H1 (cell line): ENCODE measurements at regions not wholly inside any gene's neighbourhood (a gene's known extent, or its start where the extent isn't known, plus 50 kb on each side); places are given as distances from the start of the nearest gene placed in this dataset.
A peak's percentile ranks its signal among the peaks of the same experiment; 100 is the strongest.

Source experiments
- CTCF ChIA-PET: fragments of 300-600 bp; sonication (Branson Sonifier 250); formaldehyde crosslinking; loops from one replicate; lab custom pipeline; 2021; ENCODE audit not compliant: partially characterized antibody; lab: Charles Lee
- POLR2A ChIA-PET: fragments of 300-600 bp; sonication (Branson Sonifier 250); formaldehyde crosslinking; loops from one replicate; lab custom pipeline; 2021; ENCODE audit warnings: inconsistent platforms; ENCODE audit not compliant: partially characterized antibody; lab: Charles Lee
- DNase-seq, 2 experiments: peaks; one replicate each; pipeline versions ENCODE4 v3.0.0 to v3.0.0-alpha.2; 2010 to 2022; ENCODE audit warnings: low spot score in 2 of 2, low read depth in 1 of 2, mixed read lengths in 1 of 2
- FAIRE-seq: peaks from 2 replicates; lab custom pipeline; 2011; peaks lifted over from hg19 to GRCh38; lab: Jason Lieb, UNC
- H2AFZ ChIP-seq: 2 replicates; pipeline ENCODE4 v1.8.1; 2012; ENCODE audit warnings: low read length, inconsistent platforms
- H2AK5ac ChIP-seq: 2 replicates; pipeline ENCODE4 v1.6.1; 2013; ENCODE audit warnings: low read depth, low read length
- H2BK120ac ChIP-seq: replicated peaks from 2 replicates; pipeline ENCODE3; 2013; ENCODE audit warnings: low read depth, low read length, inconsistent platforms
- H2BK12ac ChIP-seq: 2 replicates; pipeline ENCODE4 v1.6.1; 2013; ENCODE audit warnings: low read depth, low read length
- H2BK15ac ChIP-seq: 2 replicates; pipeline ENCODE4 v1.6.1; 2013; ENCODE audit warnings: low read length
- H2BK20ac ChIP-seq: 2 replicates; pipeline ENCODE4 v1.6.1; 2013; ENCODE audit warnings: low read length
- H2BK5ac ChIP-seq: 2 replicates; pipeline ENCODE4 v1.6.1; 2013; ENCODE audit warnings: low read depth, low read length
- H3K14ac ChIP-seq: 2 replicates; pipeline ENCODE4 v1.6.1; 2013; ENCODE audit warnings: inconsistent platforms; ENCODE audit not compliant: insufficient read length
- H3K18ac ChIP-seq: 2 replicates; pipeline ENCODE4 v1.6.1; 2013; ENCODE audit warnings: low read length; ENCODE audit errors: extremely low read depth
- H3K23ac ChIP-seq: 2 replicates; pipeline ENCODE4 v1.6.1; 2013; ENCODE audit warnings: inconsistent platforms; ENCODE audit not compliant: insufficient read length
- H3K23me2 ChIP-seq: 2 replicates; pipeline ENCODE4 v1.6.1; 2013; ENCODE audit warnings: low read depth, low read length
- H3K27ac ChIP-seq: 2 replicates; pipeline ENCODE4 v1.6.1; 2011; ENCODE audit warnings: low read depth, low read length, inconsistent platforms
- H3K27me3 ChIP-seq, 4 experiments: replicated peaks in 1 of 4; 1 replicate in 1 of 4; 2 replicates in 3 of 4; pipeline versions ENCODE4 v1.6.1 to v1.8.1; 2011 to 2013; ENCODE audit warnings: low read length in 3 of 4, mild to moderate bottlenecking in 3 of 4, inconsistent platforms in 2 of 4, mixed read lengths in 2 of 4, moderate library complexity in 1 of 4; ENCODE audit not compliant: control insufficient read depth in 3 of 4, insufficient read depth in 3 of 4; ENCODE audit errors: extremely low read depth in 1 of 4
- H3K36me3 ChIP-seq, 4 experiments: 2 replicates each; pipeline versions ENCODE4 v1.6.1 to v1.8.1; 2011 to 2013; ENCODE audit warnings: mild to moderate bottlenecking in 4 of 4, low read length in 3 of 4, moderate library complexity in 2 of 4, control low read depth in 1 of 4, inconsistent platforms in 1 of 4; ENCODE audit not compliant: insufficient read depth in 4 of 4, control insufficient read depth in 2 of 4
- H3K4ac ChIP-seq: replicated peaks from 2 replicates; pipeline ENCODE3; 2013; ENCODE audit warnings: low read length, low read depth, mixed read lengths, inconsistent platforms; ENCODE audit not compliant: insufficient read length
- H3K4me1 ChIP-seq, 4 experiments: replicated peaks in 1 of 4; 1 replicate in 1 of 4; 2 replicates in 3 of 4; pipeline versions ENCODE4 v1.6.1 to v1.8.1; 2011 to 2013; ENCODE audit warnings: low read length in 3 of 4, inconsistent platforms in 2 of 4, mixed read lengths in 1 of 4; ENCODE audit not compliant: insufficient read depth in 4 of 4, control insufficient read depth in 3 of 4
- H3K4me2 ChIP-seq, 2 experiments: 2 replicates each; pipeline versions ENCODE4 v1.6.1 to v1.8.1; 2011 to 2013; ENCODE audit warnings: low read depth in 2 of 2, low read length in 2 of 2, control low read depth in 1 of 2, inconsistent platforms in 1 of 2, mild to moderate bottlenecking in 1 of 2; ENCODE audit not compliant: insufficient read depth in 1 of 2
- H3K4me3 ChIP-seq, 4 experiments: fragments of 200-600, 300-600 bp in 1 of 4; sonication (generic), shearing (Covaris generic), sonication (Bioruptor Twin) in 1 of 4; 2 replicates each; pipeline versions ENCODE4 v1.5.1 to v1.8.1; 2011 to 2016; ENCODE audit warnings: low read length in 4 of 4, low read depth in 3 of 4, control low read depth in 2 of 4, inconsistent platforms in 2 of 4, mild to moderate bottlenecking in 2 of 4, mixed read lengths in 1 of 4, moderate library complexity in 1 of 4; ENCODE audit not compliant: insufficient read depth in 2 of 4; ENCODE audit errors: extremely low read depth in 1 of 4
- H3K56ac ChIP-seq: replicated peaks from 2 replicates; pipeline ENCODE3; 2013; ENCODE audit warnings: low read depth, mild to moderate bottlenecking, mixed read lengths, low read length, inconsistent platforms; ENCODE audit not compliant: insufficient read length
- H3K79me1 ChIP-seq: 2 replicates; pipeline ENCODE4 v1.6.1; 2013; ENCODE audit warnings: low read depth, low read length, control low read depth
- H3K79me2 ChIP-seq, 2 experiments: 2 replicates each; pipeline versions ENCODE4 v1.6.1 to v1.8.1; 2012 to 2013; ENCODE audit warnings: low read length in 2 of 2, mild to moderate bottlenecking in 2 of 2, inconsistent platforms in 1 of 2; ENCODE audit not compliant: insufficient read depth in 2 of 2, control insufficient read depth in 1 of 2
- H3K9ac ChIP-seq, 4 experiments: replicated peaks in 1 of 4; 1 replicate in 1 of 4; 2 replicates in 3 of 4; pipeline versions ENCODE4 v1.6.1 to v1.8.1; 2011 to 2013; ENCODE audit warnings: low read depth in 3 of 4, low read length in 3 of 4, control low read depth in 2 of 4, mild to moderate bottlenecking in 2 of 4, moderate library complexity in 2 of 4, inconsistent platforms in 1 of 4; ENCODE audit errors: extremely low read depth in 1 of 4
- H3K9me3 ChIP-seq, 2 experiments: 2 replicates each; pipeline versions ENCODE4 v1.6.1 to v1.8.1; 2012 to 2013; ENCODE audit warnings: mild to moderate bottlenecking in 2 of 2, moderate library complexity in 2 of 2, control low read depth in 1 of 2, inconsistent platforms in 1 of 2, low read depth in 1 of 2, low read length in 1 of 2, mixed read lengths in 1 of 2; ENCODE audit not compliant: insufficient read depth in 2 of 2
- H4K20me1 ChIP-seq, 2 experiments: replicated peaks in 1 of 2; 2 replicates each; pipeline versions ENCODE3 to v1.8.1; 2011 to 2013; ENCODE audit warnings: inconsistent platforms in 2 of 2, low read length in 2 of 2, mild to moderate bottlenecking in 1 of 2; ENCODE audit not compliant: insufficient read depth in 2 of 2, control insufficient read depth in 1 of 2
- H4K5ac ChIP-seq: 2 replicates; pipeline ENCODE4 v1.6.1; 2013; ENCODE audit warnings: low read length, low read depth, mixed read lengths, inconsistent platforms; ENCODE audit not compliant: insufficient read length
- H4K8ac ChIP-seq: 2 replicates; pipeline ENCODE4 v1.8.0; 2013; ENCODE audit warnings: mild to moderate bottlenecking, moderate library complexity, low read length, inconsistent platforms; ENCODE audit not compliant: insufficient read depth; ENCODE audit errors: extremely low read depth
- H4K91ac ChIP-seq: replicated peaks from 2 replicates; pipeline ENCODE3; 2013; ENCODE audit warnings: low read length, mixed read lengths, inconsistent platforms; ENCODE audit not compliant: insufficient read length
- CHD1 ChIP-seq: IDR thresholded peaks from 2 replicates; pipeline ENCODE4 v1.6.1; 2012; ENCODE audit warnings: low read depth, low read length, improper control_type of control experiment
- WGBS, 2 experiments: shearing (Covaris generic) in 1 of 2; methylation state at CpG; one replicate each; pipeline versions ENCODE4 v1.1.6 to v1.1.7; 2013 to 2015; ENCODE audit warnings: low lambda C conversion rate in 2 of 2, mixed read lengths in 2 of 2, inconsistent platforms in 1 of 2, low coverage in 1 of 2, missing lambda C conversion rate in 1 of 2; ENCODE audit not compliant: insufficient replicate concordance in 2 of 2, insufficient coverage in 1 of 2, insufficient read length in 1 of 2; ENCODE audit errors: extremely low coverage in 1 of 2, missing lambda C conversion rate in 1 of 2; 5-methylcytosine and 5-hydroxymethylcytosine counted together

DNA sequence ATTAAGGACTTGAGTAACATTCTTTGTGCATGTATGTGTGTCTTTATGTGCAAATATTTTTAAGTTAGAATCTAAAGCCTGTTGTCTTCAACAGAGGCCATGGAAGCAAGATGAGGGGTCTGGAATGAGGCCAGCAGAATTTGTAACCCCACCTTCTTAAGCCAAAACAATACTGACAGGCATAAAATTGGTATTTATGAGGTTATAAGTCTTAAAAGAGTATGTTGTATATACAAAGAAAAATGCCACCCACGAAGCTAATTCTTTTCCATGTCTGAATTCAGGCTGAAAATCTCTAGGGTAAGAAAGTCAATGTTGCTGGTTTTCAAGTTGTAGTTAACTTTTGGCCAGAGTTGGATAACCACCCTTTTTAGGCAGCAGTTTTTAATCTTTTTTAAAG, 86.2 kb upstream of the TMTC1 start:
- FAIRE-seq, result peak; percentile 7
- Histone ChIP-seq H2BK5ac (no peak overlapping the region), H2BK15ac (no peak overlapping the region), H2AK5ac (no peak overlapping the region), H4K8ac (no peak overlapping the region), H3K4me2 (no peak overlapping the region), H2BK120ac (no peak overlapping the region), H4K20me1 (no peaks in the 10 kb centered on the region), H4K5ac (no peak overlapping the region), H2AFZ (no peak overlapping the region), H3K27me3 (peaks cover 0 to 10% (median 3%) of the 10 kb centered on the region in 4 experiments; a peak in 4 of 7 replicates), H3K27ac (no peak overlapping the region), H3K4me3 (no peak overlapping the region), H3K36me3 (no peaks in the 10 kb centered on the region), H3K56ac (no peak overlapping the region), H3K18ac (no peak overlapping the region), H3K23me2 (no peaks in the 10 kb centered on the region), H3K14ac (no peak overlapping the region), H4K91ac (no peak overlapping the region), H3K9ac (no peak overlapping the region), H2BK12ac (no peak overlapping the region), H3K79me2 (no peaks in the 10 kb centered on the region), H3K79me1 (no peaks in the 10 kb centered on the region), H2BK20ac (no peak overlapping the region), H3K4ac (no peak overlapping the region), H3K4me1 (no peaks in the 10 kb centered on the region; a peak in 1 of 7 replicates), H3K23ac (no peak overlapping the region), H3K9me3 (no peaks in the 10 kb centered on the region)
- POLR2A ChIA-PET, result no interaction called here
- DNase-seq, result no peak
- 55% methylated on average over 1 of the region's 1 CpG; no CpG with 5 or more reads in 1 of the 2 experiments for WGBS, 2 experiments
- CTCF ChIA-PET, result interaction anchor here (1.4 to 1.6 kb wide), 2 partner anchors 9 to 11 kb away, joined by 3 to 4 read pairs; no protein-coding TSS in a partner anchor
- TF ChIP-seq CHD1, result no peak
